ENCODE measurements at regions not wholly inside any gene's neighbourhood (a gene's known extent, or its start where the extent isn't known, plus 50 kb on each side); places are given as distances from the start of the nearest gene placed in this dataset.

GRCh38 chr20:22525069-22525820 lies 59.1 kb downstream of the FOXA2 start:
- WGBS, 4 donors, result 66 to 69% (median 68%) methylated on average over 4 of the region's 4 CpGs
- Histone ChIP-seq H3K4me1 (replicated peaks in 1 of 2) (no peaks in the 10 kb centered on the region), H3K4me3 (no peak overlapping the region), H3K27ac (no peak overlapping the region), H3K36me3 (replicated peaks in 1 of 2) (no peaks in the 10 kb centered on the region), H3K9me3 (replicated peaks in 1 of 3) (no peaks in the 10 kb centered on the region), H3K27me3 (no peaks in the 10 kb centered on the region)
- TF ChIP-seq POLR2A (IDR thresholded peaks at IDR 0.05) (no peak), CTCF (IDR thresholded peaks at IDR 0.05) (no peak)
- intact Hi-C loops (cut with DNase I), result no loop called here
- DNase-seq, result no peak

GRCh38 chr20:22524393-22525015 lies 59.9 kb downstream of the FOXA2 start:
- TF ChIP-seq CTCF (IDR thresholded peaks at IDR 0.05), result no peak
- TF ChIP-seq POLR2A (IDR thresholded peaks at IDR 0.05), result no peak
- Histone ChIP-seq H3K4me3 (no peak overlapping the region), H3K9me3 (replicated peaks in 1 of 3) (no peaks in the 10 kb centered on the region), H3K27ac (no peak overlapping the region), H3K36me3 (replicated peaks in 1 of 2) (no peaks in the 10 kb centered on the region), H3K27me3 (no peaks in the 10 kb centered on the region), H3K4me1 (replicated peaks in 1 of 2) (no peaks in the 10 kb centered on the region)
- intact Hi-C loops (cut with DNase I), result no loop called here
- WGBS, 4 donors, result 58 to 67% (median 61%) methylated on average over 6 of the region's 6 CpGs
- no peak for DNase-seq

- intact Hi-C loops (cut with DNase I), result no loop called here
- H3K27me3 ChIP-seq, result no peaks in the 10 kb centered on the region
- H3K4me3 ChIP-seq, result no peak overlapping the region
- TF ChIP-seq CTCF (IDR thresholded peaks at IDR 0.05) (no peak), POLR2A (IDR thresholded peaks at IDR 0.05) (no peak)
- H3K36me3 ChIP-seq (replicated peaks in 1 of 2), result no peaks in the 10 kb centered on the region
- no peaks in the 10 kb centered on the region for H3K4me1 ChIP-seq (replicated peaks in 1 of 2)
- WGBS, 4 donors, result 74 to 76% (median 75%) methylated on average over 15 of the region's 15 CpGs
- H3K9me3 ChIP-seq (replicated peaks in 1 of 3), result no peaks in the 10 kb centered on the region
- no peak for DNase-seq
- H3K27ac ChIP-seq, result no peak overlapping the region
Observed at GRCh38 chr20:22523499-22524392, 60.6 kb downstream of the FOXA2 start.

GRCh38 chr20:22523128-22523498 lies 61.3 kb downstream of the FOXA2 start:
- no peaks in the 10 kb centered on the region for H3K4me1 ChIP-seq (replicated peaks in 1 of 2)
- no peak overlapping the region for H3K27ac ChIP-seq
- H3K4me3 ChIP-seq, result no peak overlapping the region
- H3K36me3 ChIP-seq (replicated peaks in 1 of 2), result no peaks in the 10 kb centered on the region
- DNase-seq, result no peak
- intact Hi-C loops (cut with DNase I), result no loop called here
- H3K27me3 ChIP-seq, result no peaks in the 10 kb centered on the region
- no peaks in the 10 kb centered on the region for H3K9me3 ChIP-seq (replicated peaks in 1 of 3)
- 82 to 87% (median 85%) methylated on average over 7 of the region's 7 CpGs for WGBS, 4 donors
- no peak for TF ChIP-seq CTCF (IDR thresholded peaks at IDR 0.05)
- TF ChIP-seq POLR2A (IDR thresholded peaks at IDR 0.05), result no peak
